Fibroblast of the aortic adventitia (primary cell): ENCODE measurements at regions not wholly inside any gene's neighbourhood (a gene's known extent, or its start where the extent isn't known, plus 50 kb on each side); places are given as distances from the start of the nearest gene placed in this dataset.

ENCODE experiments used
- DNase-seq: peaks from one replicate; pipeline ENCODE4 v3.0.0-alpha.2; 2010; ENCODE audit warnings: low read depth
- H3K4me3 ChIP-seq: 2 replicates; pipeline ENCODE4 v1.5.1; 2011; ENCODE audit warnings: low read depth, mild to moderate bottlenecking, control low read depth, low read length, moderate library complexity
- TF ChIP-seq, protein P1 (sequence below): IDR thresholded peaks from 2 replicates; pipeline ENCODE4 v1.5.1; 2011; ENCODE audit warnings: mild to moderate bottlenecking, low read length, control low read depth, inconsistent platforms; ENCODE audit not compliant: insufficient read depth

DNA sequence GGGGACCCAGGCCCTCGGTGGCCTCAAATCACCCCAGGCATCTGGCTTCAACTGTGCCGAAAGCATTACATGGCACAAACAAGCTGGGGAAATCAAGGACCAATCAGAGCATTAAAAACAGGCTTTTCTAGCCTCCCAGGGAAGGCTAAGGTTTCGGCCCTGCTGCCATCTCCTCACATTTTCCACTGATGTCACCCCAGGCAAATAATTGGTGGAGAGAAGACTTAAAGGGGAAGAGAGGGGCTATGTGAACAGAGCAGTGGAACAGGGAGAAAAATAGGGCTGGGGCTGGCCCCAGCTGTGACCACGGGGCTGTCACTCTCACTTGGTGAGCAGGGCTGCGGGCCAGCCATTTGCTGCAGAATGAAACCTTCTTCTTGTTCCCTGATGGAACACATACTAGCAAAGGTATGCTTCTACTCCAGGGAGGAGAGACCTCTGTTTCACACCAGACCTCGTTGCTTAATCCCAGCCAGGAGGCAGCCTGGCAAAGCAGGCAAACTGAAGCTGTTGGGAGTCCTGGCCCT is 581.3 kb downstream of the SOX6 start:
- TF ChIP-seq, protein P1, sequence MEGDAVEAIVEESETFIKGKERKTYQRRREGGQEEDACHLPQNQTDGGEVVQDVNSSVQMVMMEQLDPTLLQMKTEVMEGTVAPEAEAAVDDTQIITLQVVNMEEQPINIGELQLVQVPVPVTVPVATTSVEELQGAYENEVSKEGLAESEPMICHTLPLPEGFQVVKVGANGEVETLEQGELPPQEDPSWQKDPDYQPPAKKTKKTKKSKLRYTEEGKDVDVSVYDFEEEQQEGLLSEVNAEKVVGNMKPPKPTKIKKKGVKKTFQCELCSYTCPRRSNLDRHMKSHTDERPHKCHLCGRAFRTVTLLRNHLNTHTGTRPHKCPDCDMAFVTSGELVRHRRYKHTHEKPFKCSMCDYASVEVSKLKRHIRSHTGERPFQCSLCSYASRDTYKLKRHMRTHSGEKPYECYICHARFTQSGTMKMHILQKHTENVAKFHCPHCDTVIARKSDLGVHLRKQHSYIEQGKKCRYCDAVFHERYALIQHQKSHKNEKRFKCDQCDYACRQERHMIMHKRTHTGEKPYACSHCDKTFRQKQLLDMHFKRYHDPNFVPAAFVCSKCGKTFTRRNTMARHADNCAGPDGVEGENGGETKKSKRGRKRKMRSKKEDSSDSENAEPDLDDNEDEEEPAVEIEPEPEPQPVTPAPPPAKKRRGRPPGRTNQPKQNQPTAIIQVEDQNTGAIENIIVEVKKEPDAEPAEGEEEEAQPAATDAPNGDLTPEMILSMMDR: no peak
- DNase-seq: peak; percentile 11
- no peak overlapping the region for H3K4me3 ChIP-seq

DNA sequence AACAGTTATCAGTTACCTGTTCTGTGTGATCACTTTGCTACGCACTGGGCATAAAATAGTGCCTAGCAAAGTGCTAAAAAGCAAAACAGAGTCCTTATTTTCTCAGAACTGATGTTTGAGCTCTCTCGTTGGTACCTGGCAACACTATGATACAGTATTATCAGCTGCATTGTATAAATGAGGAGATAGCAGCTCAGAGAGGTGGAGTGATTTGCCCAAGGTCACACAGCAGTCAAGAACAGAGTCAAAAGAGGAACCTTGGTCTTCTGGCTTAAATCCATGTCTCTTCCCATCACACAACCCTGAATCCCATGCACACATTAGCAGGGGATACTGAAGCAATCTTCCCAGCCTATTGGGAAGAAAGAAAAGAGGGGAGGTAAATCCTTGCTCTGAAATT is 580.5 kb downstream of the SOX6 start:
- TF ChIP-seq, protein P1: no peak
- H3K4me3 ChIP-seq: no peak overlapping the region
- DNase-seq: no peak

DNA sequence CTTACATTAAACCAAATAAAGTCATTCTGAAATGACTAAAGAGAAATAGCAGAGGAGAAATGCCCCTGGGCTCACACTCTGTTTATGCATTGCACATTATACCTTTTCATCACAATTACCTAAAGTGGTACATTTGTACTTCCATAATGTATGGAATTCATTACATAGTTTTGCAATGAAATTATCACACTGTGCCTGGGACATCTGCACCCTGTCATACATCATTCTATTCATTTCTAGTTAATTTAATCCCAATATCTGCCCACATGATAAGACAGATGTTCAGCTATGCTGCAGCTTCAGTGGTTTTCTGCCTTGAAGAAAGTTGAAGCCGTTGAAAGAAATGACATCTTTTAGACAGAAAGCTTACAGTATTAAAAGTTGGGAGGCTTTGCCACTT is 580.0 kb downstream of the SOX6 start:
- TF ChIP-seq, protein P1: no peak
- DNase-seq: no peak
- H3K4me3 ChIP-seq: no peak overlapping the region

DNA sequence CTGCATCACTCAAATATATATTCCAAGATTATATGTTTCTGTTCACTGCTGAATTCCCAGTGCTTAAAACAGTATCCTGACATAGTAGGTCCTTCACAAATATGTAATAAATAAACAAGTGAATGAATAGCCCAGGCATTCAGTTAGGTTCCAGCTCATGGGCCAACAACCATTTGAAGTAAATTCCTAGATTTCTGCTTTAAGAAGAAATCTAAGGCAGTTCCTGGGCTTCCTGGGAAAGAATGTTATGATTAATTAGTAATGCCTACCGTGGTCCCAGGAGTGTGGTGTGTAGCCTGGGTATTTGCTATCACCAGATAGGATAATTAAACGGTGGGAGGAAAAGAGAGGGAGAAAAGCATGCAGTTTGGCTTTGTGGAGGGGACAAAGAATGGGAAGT is 576.8 kb downstream of the SOX6 start:
- TF ChIP-seq, protein P1: no peak
- H3K4me3 ChIP-seq: no peak overlapping the region
- DNase-seq: no peak

DNA sequence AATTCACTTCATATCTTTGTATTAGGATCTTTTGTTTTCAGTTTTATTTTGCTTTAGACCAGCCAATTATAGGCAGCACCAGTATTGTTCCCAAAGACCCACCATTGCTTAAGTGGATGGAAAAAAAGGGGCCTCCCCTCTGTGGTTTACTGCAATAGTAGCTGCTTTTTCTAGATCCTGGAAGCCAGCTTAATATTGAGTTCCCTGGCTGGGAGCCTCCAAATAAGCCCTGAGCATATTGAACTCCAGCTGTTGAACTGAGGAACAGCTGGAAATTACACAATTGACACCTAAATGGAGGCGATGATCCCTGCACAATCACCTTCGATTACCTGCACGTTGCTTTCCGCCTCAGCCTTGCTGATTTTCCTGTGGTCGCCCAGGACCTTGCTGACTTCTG is 576.0 kb downstream of the SOX6 start:
- DNase-seq: no peak
- H3K4me3 ChIP-seq: no peak overlapping the region
- TF ChIP-seq, protein P1: no peak

DNA sequence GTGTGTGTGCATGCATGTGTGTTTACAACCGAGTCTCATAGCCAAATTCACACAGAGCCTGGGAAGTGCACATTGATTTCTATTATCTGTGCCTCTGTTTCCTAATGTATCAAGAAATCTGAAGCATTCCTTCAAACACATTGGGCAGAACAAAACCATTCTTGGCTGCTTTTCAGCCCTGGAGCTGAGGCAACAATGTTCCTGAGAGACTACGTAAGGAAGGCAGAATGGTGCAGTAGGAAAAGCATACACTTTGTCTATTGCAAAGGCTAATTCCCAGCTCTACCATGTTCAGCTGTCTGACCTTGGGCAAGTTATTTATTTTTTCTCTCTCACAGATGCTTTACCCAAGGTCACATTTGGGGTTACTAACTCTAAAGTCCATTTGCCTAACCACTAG is 575.5 kb downstream of the SOX6 start:
- no peak overlapping the region for H3K4me3 ChIP-seq
- peak; percentile 17 for DNase-seq
- TF ChIP-seq, protein P1: no peak

DNA sequence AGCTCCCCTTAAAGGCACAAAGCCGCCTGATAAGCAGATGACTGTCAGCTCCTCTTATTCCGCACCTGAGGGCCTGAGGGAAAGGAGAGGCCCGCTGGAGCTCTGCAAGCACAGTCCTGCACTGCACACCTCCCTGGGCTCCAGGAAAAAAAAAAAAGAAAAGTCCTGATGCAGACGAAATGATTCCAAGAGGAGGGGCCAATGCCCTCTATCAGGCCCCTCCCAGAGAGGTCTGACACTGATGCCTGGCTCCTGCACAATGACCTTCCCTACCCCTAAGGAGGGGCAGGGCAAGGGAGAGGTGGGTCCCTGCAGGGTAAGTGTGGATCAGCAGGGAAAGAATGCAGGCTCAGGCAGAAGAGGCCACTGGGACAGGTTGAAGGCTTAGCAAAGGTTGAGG is 572.7 kb downstream of the SOX6 start:
- TF ChIP-seq, protein P1: no peak
- DNase-seq: no peak
- no peak overlapping the region for H3K4me3 ChIP-seq
